ENCODE measurements at regions not wholly inside any gene's neighbourhood (a gene's known extent, or its start where the extent isn't known, plus 50 kb on each side); places are given as distances from the start of the nearest gene placed in this dataset.

- no peak for TF ChIP-seq POLR2A (IDR thresholded peaks at IDR 0.05)
- TF ChIP-seq, protein P1, sequence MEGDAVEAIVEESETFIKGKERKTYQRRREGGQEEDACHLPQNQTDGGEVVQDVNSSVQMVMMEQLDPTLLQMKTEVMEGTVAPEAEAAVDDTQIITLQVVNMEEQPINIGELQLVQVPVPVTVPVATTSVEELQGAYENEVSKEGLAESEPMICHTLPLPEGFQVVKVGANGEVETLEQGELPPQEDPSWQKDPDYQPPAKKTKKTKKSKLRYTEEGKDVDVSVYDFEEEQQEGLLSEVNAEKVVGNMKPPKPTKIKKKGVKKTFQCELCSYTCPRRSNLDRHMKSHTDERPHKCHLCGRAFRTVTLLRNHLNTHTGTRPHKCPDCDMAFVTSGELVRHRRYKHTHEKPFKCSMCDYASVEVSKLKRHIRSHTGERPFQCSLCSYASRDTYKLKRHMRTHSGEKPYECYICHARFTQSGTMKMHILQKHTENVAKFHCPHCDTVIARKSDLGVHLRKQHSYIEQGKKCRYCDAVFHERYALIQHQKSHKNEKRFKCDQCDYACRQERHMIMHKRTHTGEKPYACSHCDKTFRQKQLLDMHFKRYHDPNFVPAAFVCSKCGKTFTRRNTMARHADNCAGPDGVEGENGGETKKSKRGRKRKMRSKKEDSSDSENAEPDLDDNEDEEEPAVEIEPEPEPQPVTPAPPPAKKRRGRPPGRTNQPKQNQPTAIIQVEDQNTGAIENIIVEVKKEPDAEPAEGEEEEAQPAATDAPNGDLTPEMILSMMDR (IDR thresholded peaks at IDR 0.05), result no peak
Measured at GRCh38 chr6:49118478-49118877, 344.6 kb downstream of the MMUT start.
